ENCODE measurements at regions not wholly inside any gene's neighbourhood (a gene's known extent, or its start where the extent isn't known, plus 50 kb on each side); places are given as distances from the start of the nearest gene placed in this dataset.

- TF ChIP-seq CTCF (IDR thresholded peaks at IDR 0.05): no peak
- TF ChIP-seq POLR2A (IDR thresholded peaks at IDR 0.05): no peak
Measured at GRCh38 chr3:26004172-26004571, 214.3 kb downstream of the OXSM start.
